Iris pigment epithelial cell (primary cell): ENCODE measurements at regions not wholly inside any gene's neighbourhood (a gene's known extent, or its start where the extent isn't known, plus 50 kb on each side); places are given as distances from the start of the nearest gene placed in this dataset.
A peak's percentile ranks its signal among the peaks of the same experiment; 100 is the strongest.

ENCODE experiments used
- DNase-seq: peaks from one replicate; pipeline ENCODE4 v3.0.0-alpha.2; 2011; ENCODE audit warnings: low read depth

GRCh38 chr9:78566948-78567675 is 270.2 kb downstream of the PSAT1 start:
- peak; percentile 84 for DNase-seq

- peak; percentile 31 for DNase-seq
Observed at GRCh38 chr9:78567693-78568092, 270.8 kb downstream of the PSAT1 start.

GRCh38 chr9:78568774-78569173 is 271.8 kb downstream of the PSAT1 start:
- no peak for DNase-seq

GRCh38 chr9:78572266-78572665 is 275.3 kb downstream of the PSAT1 start:
- no peak for DNase-seq

- DNase-seq: no peak
Observed at GRCh38 chr9:78573205-78573604, 276.3 kb downstream of the PSAT1 start.

GRCh38 chr9:78573669-78574068 is 276.7 kb downstream of the PSAT1 start:
- DNase-seq: no peak

- DNase-seq: no peak
Observed at GRCh38 chr9:78574354-78575045, 277.6 kb downstream of the PSAT1 start.

- no peak for DNase-seq
Observed at GRCh38 chr9:78575081-78575480, 278.2 kb downstream of the PSAT1 start.

- no peak for DNase-seq
Observed at GRCh38 chr9:78575771-78576170, 278.8 kb downstream of the PSAT1 start.

GRCh38 chr9:78577156-78577906 is 280.4 kb downstream of the PSAT1 start:
- no peak for DNase-seq

- no peak for DNase-seq
Observed at GRCh38 chr9:78578072-78578471, 281.1 kb downstream of the PSAT1 start.

- DNase-seq: no peak
Observed at GRCh38 chr9:78582821-78583220, 285.9 kb downstream of the PSAT1 start.

GRCh38 chr9:78584589-78584988 is 287.7 kb downstream of the PSAT1 start:
- DNase-seq: no peak

GRCh38 chr9:78585909-78586308 is 289.0 kb downstream of the PSAT1 start:
- no peak for DNase-seq

GRCh38 chr9:78590068-78590467 is 293.1 kb downstream of the PSAT1 start:
- peak; percentile 54 for DNase-seq

- DNase-seq: peak; percentile 92
Observed at GRCh38 chr9:78592811-78593210, 295.9 kb downstream of the PSAT1 start.

- peak; percentile 44 for DNase-seq
Observed at GRCh38 chr9:78595200-78595945, 298.4 kb downstream of the PSAT1 start.

- no peak for DNase-seq
Observed at GRCh38 chr9:78596346-78596745, 299.4 kb downstream of the PSAT1 start.

- no peak for DNase-seq
Observed at GRCh38 chr9:78598120-78598519, 301.2 kb downstream of the PSAT1 start.

- DNase-seq: no peak
Observed at GRCh38 chr9:78599926-78600325, 303.0 kb downstream of the PSAT1 start.

- peak; percentile 57 for DNase-seq
Observed at GRCh38 chr9:78601957-78602565, 305.1 kb downstream of the PSAT1 start.
